Liver (tissue), 8 donors: ENCODE measurements at regions not wholly inside any gene's neighbourhood (a gene's known extent, or its start where the extent isn't known, plus 50 kb on each side); places are given as distances from the start of the nearest gene placed in this dataset.

Experiments
- DNase-seq: peaks from one replicate; pipeline ENCODE4 v3.0.0-alpha.2; 2017; ENCODE audit warnings: low spot score
- H3K27ac ChIP-seq, 2 donors: one replicate each; pipeline ENCODE4 v1.7.0; 2013; ENCODE audit warnings: inconsistent platforms in 2 of 2, low read length in 2 of 2, control low read depth in 1 of 2, low read depth in 1 of 2, mild to moderate bottlenecking in 1 of 2
- H3K27me3 ChIP-seq, 4 donors: one replicate each; pipeline versions ENCODE4 v1.6.1 to v1.7.0; 2013; ENCODE audit warnings: low read length in 3 of 4, inconsistent platforms in 1 of 4, mild to moderate bottlenecking in 1 of 4, moderate library complexity in 1 of 4; ENCODE audit not compliant: control insufficient read depth in 4 of 4, insufficient read depth in 4 of 4
- H3K36me3 ChIP-seq, 4 donors: one replicate each; pipeline versions ENCODE4 v1.6.1 to v1.7.0; 2013; ENCODE audit warnings: low read length in 3 of 4, mild to moderate bottlenecking in 3 of 4, low read depth in 1 of 4, moderate library complexity in 1 of 4; ENCODE audit not compliant: control insufficient read depth in 4 of 4, insufficient read depth in 3 of 4
- H3K4me1 ChIP-seq, 4 donors: one replicate each; pipeline versions ENCODE4 v1.6.1 to v1.7.0; 2013; ENCODE audit warnings: low read length in 3 of 4, mild to moderate bottlenecking in 3 of 4, moderate library complexity in 1 of 4; ENCODE audit not compliant: control insufficient read depth in 4 of 4, insufficient read depth in 4 of 4
- H3K4me3 ChIP-seq, 3 donors: one replicate each; pipeline versions ENCODE4 v1.6.1 to v1.7.0; 2013; ENCODE audit warnings: low read length in 3 of 3, control low read depth in 1 of 3, low read depth in 1 of 3, mild to moderate bottlenecking in 1 of 3
- H3K9ac ChIP-seq, 2 donors: one replicate each; pipeline ENCODE4 v1.7.0; 2013; ENCODE audit warnings: low read length in 2 of 2, mild to moderate bottlenecking in 2 of 2, moderate library complexity in 2 of 2, control low read depth in 1 of 2, low read depth in 1 of 2
- H3K9me3 ChIP-seq, 4 donors: one replicate each; pipeline versions ENCODE4 v1.6.1 to v1.7.0; 2013; ENCODE audit warnings: low read length in 3 of 4; ENCODE audit not compliant: control insufficient read depth in 4 of 4
- CTCF ChIP-seq: fragments of 150-350 bp; IDR thresholded peaks from 2 replicates; pipeline ENCODE4 v1.5.1; 2017; ENCODE audit warnings: improper control_type of control experiment, low read depth, low read length; ENCODE audit not compliant: missing input control
- EGR1 ChIP-seq, 2 donors: IDR thresholded peaks; 2 replicates each; pipeline ENCODE4 v1.6.1; 2016 to 2018; ENCODE audit warnings: antibody characterized with exemption in 2 of 2, low read depth in 2 of 2
- FOXA1 ChIP-seq: IDR thresholded peaks from 2 replicates; pipeline ENCODE4 v1.6.1; 2016; ENCODE audit warnings: antibody characterized with exemption
- GABPA ChIP-seq, 2 donors: IDR thresholded peaks in 1 of 2; conservative IDR thresholded peaks in 1 of 2; 2 replicates each; pipeline ENCODE4 v1.6.1; 2016; ENCODE audit warnings: antibody characterized with exemption in 2 of 2, mild to moderate bottlenecking in 1 of 2, moderate library complexity in 1 of 2
- HNF4A ChIP-seq, 2 donors: conservative IDR thresholded peaks; 2 replicates each; pipeline ENCODE4 v1.6.1; 2016; ENCODE audit warnings: antibody characterized with exemption in 2 of 2, mild to moderate bottlenecking in 2 of 2
- HNF4G ChIP-seq: IDR thresholded peaks from 2 replicates; pipeline ENCODE4 v1.6.1; 2016; ENCODE audit warnings: antibody characterized with exemption
- JUND ChIP-seq, 2 donors: IDR thresholded peaks; 2 replicates each; pipeline ENCODE4 v1.6.1; 2016; ENCODE audit warnings: antibody characterized with exemption in 2 of 2
- NR2F2 ChIP-seq: IDR thresholded peaks from 2 replicates; pipeline ENCODE4 v1.6.1; 2016; ENCODE audit warnings: antibody characterized with exemption
- RAD21 ChIP-seq, 2 donors: IDR thresholded peaks; 2 replicates each; pipeline ENCODE4 v1.6.1; 2016; ENCODE audit warnings: antibody characterized with exemption in 2 of 2, mild to moderate bottlenecking in 2 of 2
- TAF1 ChIP-seq: conservative IDR thresholded peaks from 2 replicates; pipeline ENCODE4 v1.6.1; 2016; ENCODE audit warnings: antibody characterized with exemption, mild to moderate bottlenecking
- YY1 ChIP-seq: IDR thresholded peaks from 2 replicates; pipeline ENCODE4 v1.6.1; 2016; ENCODE audit warnings: antibody characterized with exemption, mild to moderate bottlenecking
- ZBTB33 ChIP-seq: IDR thresholded peaks from 2 replicates; pipeline ENCODE4 v1.6.1; 2016; ENCODE audit warnings: antibody characterized with exemption
- WGBS: extraction: QIAGEN DNeasy Blood & Tissue Kit; methylation state at CpG from one replicate; pipeline ENCODE4 v1.1.7; 2013; 5-methylcytosine and 5-hydroxymethylcytosine counted together
- donor health status: healthy.
- donor health status: healthy.
- donor health status: healthy.
- donor health status: healthy.
- donor health status: healthy.

GRCh38 chr3:20652231-20652986 is 466.4 kb upstream of the SGO1 start:
- no peaks in the 10 kb centered on the region for H3K36me3 ChIP-seq
- H3K4me3 ChIP-seq = no peak overlapping the region
- no peaks in the 10 kb centered on the region for H3K4me1 ChIP-seq
- TF ChIP-seq CTCF = no peak
- no peak for TF ChIP-seq HNF4A (conservative IDR thresholded peaks at IDR 0.05)
- no peak for TF ChIP-seq GABPA (IDR thresholded peaks at IDR 0.05 in 1 of 2, conservative IDR thresholded peaks at IDR 0.05 in 1 of 2)
- TF ChIP-seq YY1 = no peak
- no peak for TF ChIP-seq ZBTB33
- peaks cover 0 to 5% (median 0%) of the 10 kb centered on the region in 4 donors for H3K9me3 ChIP-seq
- no peaks in the 10 kb centered on the region for H3K27me3 ChIP-seq
- WGBS = 78% methylated on average over 4 of the region's 4 CpGs
- no peak overlapping the region for H3K9ac ChIP-seq
- H3K27ac ChIP-seq = no peak overlapping the region
- DNase-seq = no peak

- Histone ChIP-seq H3K27ac (no peak overlapping the region), H3K9me3 (no peaks in the 10 kb centered on the region), H3K36me3 (no peaks in the 10 kb centered on the region), H3K4me3 (no peak overlapping the region), H3K9ac (no peak overlapping the region), H3K27me3 (no peaks in the 10 kb centered on the region), H3K4me1 (no peaks in the 10 kb centered on the region)
- no peak for TF ChIP-seq TAF1
- no peak for TF ChIP-seq HNF4A (conservative IDR thresholded peaks at IDR 0.05)
- TF ChIP-seq FOXA1 = no peak
- TF ChIP-seq JUND (IDR thresholded peaks at IDR 0.05) = no peak
- TF ChIP-seq RAD21 (IDR thresholded peaks at IDR 0.05) = no peak
- TF ChIP-seq EGR1 (IDR thresholded peaks at IDR 0.05; ENCODE audit: low read depth in 2 of 2) = no peak
- TF ChIP-seq ZBTB33 = no peak
- no peak for TF ChIP-seq HNF4G
- no peak for TF ChIP-seq NR2F2
- WGBS = 94% methylated on average over 2 of the region's 2 CpGs
- DNase-seq = no peak
Observed at GRCh38 chr3:20648921-20649381, 462.9 kb upstream of the SGO1 start.
